ENCODE measurements at regions not wholly inside any gene's neighbourhood (a gene's known extent, or its start where the extent isn't known, plus 50 kb on each side); places are given as distances from the start of the nearest gene placed in this dataset.

GRCh38 chr2:60070196-60070595 is 483.3 kb downstream of the BCL11A start:
- TF ChIP-seq CTCF (IDR thresholded peaks at IDR 0.05) (no peak), POLR2A (IDR thresholded peaks at IDR 0.05) (no peak)
- H3K36me3 ChIP-seq (replicated peaks in 1 of 2; ENCODE audit: insufficient read depth in 1 of 2, low read depth in 2 of 2): no peaks in the 10 kb centered on the region
- H3K4me1 ChIP-seq: no peaks in the 10 kb centered on the region
- H3K4me3 ChIP-seq: no peak overlapping the region
- DNase-seq: no peak
- intact Hi-C loops (cut with DNase I): no loop called here
- ATAC-seq: no peak
- H3K27ac ChIP-seq: no peak overlapping the region
- H3K27me3 ChIP-seq: no peaks in the 10 kb centered on the region
- WGBS, 2 donors: 41 to 44% methylated on average over 5 of the region's 5 CpGs
- no peaks in the 10 kb centered on the region for H3K9me3 ChIP-seq

GRCh38 chr2:60068755-60069154 is 484.7 kb downstream of the BCL11A start:
- Histone ChIP-seq H3K4me1 (peaks cover 5% of the 10 kb centered on the region), H3K9me3 (no peaks in the 10 kb centered on the region), H3K27me3 (no peaks in the 10 kb centered on the region), H3K27ac (no peak overlapping the region), H3K36me3 (replicated peaks in 1 of 2; ENCODE audit: insufficient read depth in 1 of 2, low read depth in 2 of 2) (no peaks in the 10 kb centered on the region), H3K4me3 (no peak overlapping the region)
- intact Hi-C loops (cut with DNase I): no loop called here
- no peak for TF ChIP-seq POLR2A (IDR thresholded peaks at IDR 0.05)
- no peak for TF ChIP-seq CTCF (IDR thresholded peaks at IDR 0.05)
- ATAC-seq (no peak), DNase-seq (no peak)
- WGBS, 2 donors: 63 to 86% methylated on average over 4 of the region's 4 CpGs

- DNase-seq (no peak), ATAC-seq (no peak)
- intact Hi-C loops (cut with DNase I): no loop called here
- no peak overlapping the region for H3K27ac ChIP-seq
- 91 to 100% methylated on average over 3 of the region's 3 CpGs for whole genome bisulfite sequencing, 2 donors
- no peak overlapping the region for H3K4me3 ChIP-seq
- H3K36me3 ChIP-seq (replicated peaks in 1 of 2; ENCODE audit: insufficient read depth in 1 of 2, low read depth in 2 of 2): no peaks in the 10 kb centered on the region
- TF ChIP-seq CTCF (IDR thresholded peaks at IDR 0.05): no peak
- TF ChIP-seq POLR2A (IDR thresholded peaks at IDR 0.05): no peak
- peaks cover 5% of the 10 kb centered on the region for H3K4me1 ChIP-seq
- H3K27me3 ChIP-seq: no peaks in the 10 kb centered on the region
- no peaks in the 10 kb centered on the region for H3K9me3 ChIP-seq
Observed at GRCh38 chr2:60067006-60067405, 486.4 kb downstream of the BCL11A start.

- TF ChIP-seq POLR2A (IDR thresholded peaks at IDR 0.05): no peak
- no peak for TF ChIP-seq CTCF (IDR thresholded peaks at IDR 0.05)
- ATAC-seq (no peak), DNase-seq (no peak)
- Histone ChIP-seq H3K27me3 (no peaks in the 10 kb centered on the region), H3K27ac (no peak overlapping the region), H3K9me3 (no peaks in the 10 kb centered on the region), H3K4me3 (no peak overlapping the region), H3K36me3 (replicated peaks in 1 of 2; ENCODE audit: insufficient read depth in 1 of 2, low read depth in 2 of 2) (no peaks in the 10 kb centered on the region), H3K4me1 (peaks cover 5% of the 10 kb centered on the region)
- WGBS, 2 donors: 88 to 94% methylated on average over 6 of the region's 6 CpGs
- intact Hi-C loops (cut with DNase I): no loop called here
Observed at GRCh38 chr2:60066096-60066839, 487.2 kb downstream of the BCL11A start.
